HG03575 (cell line): ENCODE measurements at regions not wholly inside any gene's neighbourhood (a gene's known extent, or its start where the extent isn't known, plus 50 kb on each side); places are given as distances from the start of the nearest gene placed in this dataset.

Experiments used
- ATAC-seq: cut with Tn5 transposase; IDR thresholded peaks from one replicate; pipeline ENCODE4 v1.9.1; 2021; ENCODE audit not compliant: unreplicated experiment, insufficient number of reproducible peaks, low FRiP score; ENCODE audit errors: extremely low read depth

DNA sequence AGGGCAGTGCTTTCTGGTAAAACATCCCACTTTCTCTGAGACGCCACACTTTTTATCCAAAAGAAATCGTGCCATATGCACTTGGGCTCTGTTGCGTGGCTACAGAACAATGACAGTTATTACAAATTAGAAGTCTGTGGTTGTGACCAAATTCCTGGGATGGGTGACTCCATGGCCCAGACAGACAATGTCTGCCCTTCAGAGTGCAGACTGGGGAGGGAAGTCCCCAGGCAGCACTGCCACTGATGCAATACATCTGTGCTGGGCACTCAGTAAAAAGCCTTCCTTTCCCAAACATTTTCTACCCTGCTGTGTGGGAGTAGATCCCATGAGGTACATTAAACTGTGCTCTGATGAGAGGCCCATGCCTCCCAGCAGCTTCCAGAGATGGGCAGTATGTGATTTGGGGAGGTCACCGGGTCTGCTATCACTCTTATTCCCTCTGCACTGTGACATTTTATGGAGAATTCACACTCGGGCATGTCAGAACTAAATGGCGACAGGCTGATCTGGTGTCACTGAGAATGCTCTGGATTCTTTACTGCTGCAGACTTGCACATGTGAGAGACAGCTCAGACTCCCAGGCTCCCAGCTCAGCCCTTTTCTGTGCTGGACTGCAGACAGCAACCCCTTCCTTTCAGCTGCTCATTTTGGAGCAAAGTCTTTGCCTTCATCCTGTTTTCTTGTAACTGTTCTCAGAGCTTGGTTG is 243.5 kb upstream of the ZNF32 start:
- ATAC-seq = no peak

DNA sequence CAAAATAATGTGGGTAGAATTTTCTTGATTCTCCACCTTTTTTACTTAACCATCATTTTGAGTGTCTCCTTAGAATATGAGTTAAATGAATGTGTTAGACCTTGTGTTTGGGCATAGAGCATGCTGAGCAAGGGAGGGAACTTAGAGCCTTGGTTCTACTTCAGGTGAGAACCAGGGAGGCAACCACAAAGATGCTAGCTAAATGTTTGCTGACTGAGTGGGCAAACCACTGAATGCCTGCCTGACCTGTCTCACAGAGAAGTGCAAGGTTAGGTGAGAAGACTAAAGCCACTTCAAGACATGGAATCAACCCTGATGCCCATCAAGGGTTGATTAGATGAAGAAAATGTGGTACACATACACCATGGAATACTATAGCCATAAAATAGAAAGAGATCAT is 242.6 kb upstream of the ZNF32 start:
- no peak for ATAC-seq

DNA sequence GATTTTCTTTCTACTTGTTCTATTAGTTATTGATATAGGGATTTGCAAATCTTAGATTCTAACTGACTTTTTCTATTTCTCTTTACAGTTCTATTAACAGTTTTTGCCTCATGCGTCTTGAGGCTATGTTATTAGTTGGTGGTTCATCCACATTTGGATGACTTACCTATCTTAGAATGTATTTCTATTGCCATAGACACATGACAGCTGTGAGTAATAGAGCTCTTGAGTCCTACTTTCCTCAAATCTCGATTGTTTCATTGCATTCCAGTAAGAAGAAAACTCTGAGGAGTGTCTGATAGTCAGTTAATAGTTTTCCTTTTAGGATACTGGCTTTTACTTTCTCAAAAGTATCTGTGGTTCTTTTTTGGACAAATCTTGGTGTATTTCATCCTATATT is 241.4 kb upstream of the ZNF32 start:
- ATAC-seq = no peak

DNA sequence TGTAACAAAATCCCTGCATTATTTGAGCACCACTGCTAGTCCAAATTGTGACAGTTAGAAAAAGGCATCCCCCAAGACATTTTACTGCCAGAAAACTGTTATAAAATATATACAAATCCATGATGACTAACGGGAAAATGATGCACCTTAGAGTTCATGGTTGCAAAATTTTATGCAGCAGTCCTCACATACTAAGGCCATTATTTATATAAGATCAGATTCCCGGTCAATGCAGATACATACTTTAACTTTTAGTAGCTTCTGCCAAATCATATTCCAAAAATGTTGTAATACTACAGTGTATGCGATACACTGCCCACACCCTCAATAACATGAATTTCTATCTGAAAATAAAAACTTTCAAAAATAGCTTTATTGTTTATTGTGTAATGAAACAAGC is 239.9 kb upstream of the ZNF32 start:
- ATAC-seq = no peak

DNA sequence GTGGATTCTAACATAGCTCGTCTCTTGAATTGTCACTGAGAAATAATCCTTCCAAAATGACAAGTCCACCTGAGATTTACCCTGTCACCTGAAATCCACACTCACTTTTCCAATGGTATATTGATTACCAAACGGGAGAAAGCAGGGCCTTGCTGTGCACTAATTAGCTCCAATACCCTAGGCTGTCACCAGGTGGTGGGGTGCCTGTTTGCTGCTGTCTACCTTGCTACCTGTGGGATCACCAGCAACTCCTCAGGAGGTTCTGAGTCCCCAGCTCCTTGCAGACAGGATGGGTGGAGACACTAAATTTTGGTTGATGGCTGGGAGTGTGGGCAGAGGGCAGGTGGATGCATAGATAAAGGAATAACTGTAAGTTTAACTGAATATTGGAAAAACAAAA is 237.2 kb upstream of the ZNF32 start:
- ATAC-seq = no peak

DNA sequence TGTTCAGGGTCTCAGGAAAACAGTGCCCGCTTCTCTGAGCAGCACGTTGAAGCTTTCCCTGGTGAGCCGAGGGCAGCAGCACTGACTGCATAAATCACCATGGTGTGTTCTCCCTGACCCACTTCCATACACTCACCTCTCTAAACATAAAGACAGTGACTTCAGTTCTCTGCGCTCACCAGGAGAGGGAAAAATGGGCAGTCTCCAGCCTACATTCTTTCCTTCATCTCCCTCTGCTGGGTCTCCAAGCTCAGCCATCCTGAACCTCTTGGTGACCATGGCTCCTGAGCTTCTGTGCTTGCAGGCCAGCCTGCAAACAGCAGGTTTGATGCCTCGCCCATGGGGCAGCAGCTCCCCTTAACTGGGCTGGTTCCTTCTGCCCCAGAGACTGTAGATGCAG is 236.6 kb upstream of the ZNF32 start:
- ATAC-seq = no peak

DNA sequence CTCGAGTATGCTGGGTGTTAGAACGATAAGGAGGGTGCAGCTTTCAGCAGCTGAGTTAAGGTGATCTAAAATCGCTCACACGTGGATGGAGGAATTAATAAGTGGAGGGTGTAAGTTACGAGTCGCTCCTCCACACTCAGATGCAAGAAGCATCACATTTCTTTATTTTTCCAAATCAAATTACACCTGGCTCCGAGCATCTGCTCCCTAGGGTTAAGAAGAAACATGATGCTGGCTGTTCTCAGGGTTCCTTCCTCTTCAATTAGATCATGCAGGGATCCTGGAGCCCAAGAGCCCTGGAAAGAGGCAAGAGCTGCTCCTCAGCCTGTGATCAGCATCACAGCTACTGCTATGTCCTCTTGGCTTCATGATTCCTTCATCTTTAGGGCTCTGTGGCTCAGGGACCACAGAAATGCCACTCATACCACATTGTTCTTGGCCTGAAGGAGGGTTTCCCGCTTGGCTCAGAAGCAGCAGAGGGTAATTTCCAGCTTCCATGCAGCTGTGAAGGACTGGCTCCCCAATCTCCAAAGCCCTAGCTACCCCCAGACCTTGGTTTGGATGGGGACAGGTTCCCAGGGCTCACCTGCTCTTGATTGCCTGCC is 235.9 kb upstream of the ZNF32 start:
- ATAC-seq = no peak

DNA sequence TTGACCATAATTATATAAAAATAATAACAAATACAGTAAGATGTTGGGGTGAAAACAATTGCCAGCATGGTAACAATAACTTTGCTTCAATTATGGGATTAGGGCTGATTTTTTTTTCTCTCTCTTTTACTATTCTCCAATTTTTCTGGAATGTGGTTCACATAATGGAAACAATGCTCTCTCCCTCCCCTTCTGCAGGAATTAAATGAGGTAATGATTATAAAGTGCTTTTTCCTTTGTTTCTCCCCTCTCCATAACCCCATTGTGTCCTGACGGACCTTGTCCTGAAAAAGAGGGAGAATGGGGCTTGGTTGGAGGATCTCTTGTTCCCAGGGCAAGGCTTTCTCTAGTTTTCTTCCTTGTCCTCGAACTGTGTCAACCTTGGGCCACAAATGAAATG is 234.0 kb upstream of the ZNF32 start:
- ATAC-seq = no peak

DNA sequence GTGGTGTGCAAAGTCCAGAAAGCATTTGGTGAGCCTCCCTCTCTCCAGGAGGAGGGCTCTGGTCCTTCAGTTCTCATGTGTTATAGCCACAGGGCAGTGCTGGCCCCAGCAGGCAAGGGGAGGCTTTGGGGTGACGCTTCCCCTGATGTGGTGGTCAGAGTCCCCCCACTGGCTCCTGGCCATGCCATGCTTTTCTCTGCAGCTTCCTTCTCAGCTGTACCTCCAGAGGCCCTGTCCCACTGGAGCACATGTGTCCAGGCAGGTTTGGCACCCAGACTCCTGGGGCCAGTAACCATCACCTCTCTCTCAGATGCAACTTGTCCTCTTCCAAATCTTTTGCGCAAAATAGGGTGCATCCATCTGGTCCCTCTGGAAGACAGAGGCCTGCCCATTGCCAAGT is 233.0 kb upstream of the ZNF32 start:
- ATAC-seq = no peak

DNA sequence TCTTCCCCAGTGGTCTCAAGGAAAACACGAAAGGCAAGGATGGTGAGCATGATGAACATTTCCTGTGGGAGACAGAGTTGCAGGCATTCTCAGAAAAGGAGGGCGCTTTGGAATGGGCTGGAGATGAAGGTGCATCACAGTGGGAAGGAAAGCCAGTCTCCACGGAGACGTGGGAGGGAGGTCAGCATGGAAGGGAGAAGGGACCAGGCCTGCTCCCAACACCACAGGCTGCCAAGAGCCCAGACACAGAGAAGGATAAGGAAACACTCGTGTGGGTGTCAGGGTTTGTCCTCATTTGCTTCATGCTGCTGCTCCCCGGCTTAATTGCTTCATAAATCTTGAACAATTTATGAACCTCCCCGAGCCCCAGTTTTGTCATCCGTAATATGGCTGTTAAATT is 231.5 kb upstream of the ZNF32 start:
- no peak for ATAC-seq

DNA sequence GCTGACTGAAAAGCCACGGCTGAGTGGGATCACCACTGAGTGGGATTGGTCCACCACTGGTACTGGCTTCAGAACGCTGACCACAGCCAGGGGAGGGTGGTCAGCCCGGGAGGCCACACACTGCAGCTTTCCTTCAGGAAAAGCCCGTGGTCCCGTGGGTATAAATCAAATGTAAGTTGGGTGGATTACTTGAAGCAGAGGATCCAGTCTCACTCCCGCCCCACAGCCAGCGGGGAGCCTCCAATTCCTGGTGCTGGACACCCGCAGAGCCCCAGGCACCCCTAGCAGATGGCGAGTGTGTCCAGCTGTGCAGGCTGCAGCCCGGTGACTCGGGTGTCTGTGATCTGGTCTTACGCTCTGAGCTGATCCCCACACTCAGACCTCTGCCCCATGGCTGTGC is 231.1 kb upstream of the ZNF32 start:
- no peak for ATAC-seq

DNA sequence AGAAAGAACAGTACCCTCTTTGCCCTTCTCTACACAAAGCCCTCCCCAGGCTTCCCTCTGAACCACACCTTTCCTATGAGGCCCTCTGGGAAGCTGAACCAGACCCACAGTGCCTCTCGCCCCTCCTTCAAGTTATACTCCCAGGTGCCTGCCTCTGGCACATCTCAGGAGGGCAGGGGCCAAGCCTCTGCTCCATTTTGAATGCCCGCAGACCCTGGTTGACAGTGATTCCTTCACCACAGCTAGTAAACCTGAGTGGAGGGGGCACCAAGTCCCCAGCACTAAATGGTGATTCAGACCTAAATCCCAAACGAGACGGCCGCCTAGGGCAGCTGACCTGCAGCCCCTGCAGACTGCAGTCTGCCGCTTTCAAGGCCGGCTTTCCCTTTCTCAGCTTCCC is 230.5 kb upstream of the ZNF32 start:
- no peak for ATAC-seq

DNA sequence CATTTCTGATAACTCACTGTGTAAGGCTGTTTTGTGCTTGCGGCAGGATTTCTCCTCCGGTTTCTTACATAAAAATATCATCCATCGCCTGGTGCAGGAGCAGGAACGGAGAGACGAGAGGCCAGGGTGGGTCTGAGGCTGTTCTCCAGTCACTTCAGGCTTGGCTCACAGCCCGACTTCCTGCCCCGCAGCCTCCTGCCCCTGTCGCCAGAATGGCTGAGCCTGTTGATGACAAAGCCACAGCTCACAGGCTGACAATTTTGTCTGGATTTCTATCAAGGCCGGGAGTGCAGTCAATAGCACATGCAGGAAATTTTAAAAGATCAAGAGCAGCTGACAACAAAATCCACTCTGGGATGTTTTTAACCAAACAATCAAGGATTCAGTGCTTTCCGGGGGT is 229.7 kb upstream of the ZNF32 start:
- ATAC-seq = no peak

DNA sequence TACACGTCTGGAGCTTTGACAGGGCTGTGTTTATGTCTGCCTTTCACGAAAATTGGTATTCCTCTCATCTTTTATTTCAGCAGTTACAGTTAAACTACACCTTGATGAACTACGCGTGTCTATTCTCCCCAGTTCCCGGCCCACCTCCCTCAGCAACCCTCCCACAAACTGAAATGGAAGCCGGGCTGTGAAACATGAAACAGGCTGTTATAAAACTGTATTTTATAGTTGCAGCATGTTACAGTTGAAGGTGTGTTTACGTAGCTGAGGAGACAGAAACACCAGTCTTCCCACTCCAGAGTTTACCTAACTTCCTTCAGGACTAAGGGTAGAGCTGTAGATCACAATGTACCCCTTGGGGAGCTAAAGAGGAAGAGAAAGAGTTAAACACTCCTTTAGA is 228.3 kb upstream of the ZNF32 start:
- ATAC-seq = no peak

DNA sequence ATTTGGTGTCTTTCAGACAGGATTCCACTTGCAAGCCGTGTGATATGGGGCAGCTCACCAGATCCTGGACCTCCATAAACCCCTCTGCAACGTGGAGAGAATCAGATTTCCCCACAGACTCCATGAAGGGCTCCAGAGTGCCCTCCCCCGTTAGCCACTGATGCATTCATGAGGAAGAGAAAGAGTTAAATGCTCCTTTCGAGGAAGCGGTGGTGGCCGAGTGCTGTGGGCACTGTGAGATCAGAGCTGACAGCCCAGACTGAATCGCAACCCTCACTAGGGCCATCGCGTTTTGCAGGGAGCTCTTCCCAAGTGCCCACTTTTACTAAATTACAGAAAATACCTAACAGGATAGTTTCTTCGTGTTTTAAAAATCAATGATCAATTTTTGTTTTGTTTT is 226.3 kb upstream of the ZNF32 start:
- ATAC-seq = no peak

DNA sequence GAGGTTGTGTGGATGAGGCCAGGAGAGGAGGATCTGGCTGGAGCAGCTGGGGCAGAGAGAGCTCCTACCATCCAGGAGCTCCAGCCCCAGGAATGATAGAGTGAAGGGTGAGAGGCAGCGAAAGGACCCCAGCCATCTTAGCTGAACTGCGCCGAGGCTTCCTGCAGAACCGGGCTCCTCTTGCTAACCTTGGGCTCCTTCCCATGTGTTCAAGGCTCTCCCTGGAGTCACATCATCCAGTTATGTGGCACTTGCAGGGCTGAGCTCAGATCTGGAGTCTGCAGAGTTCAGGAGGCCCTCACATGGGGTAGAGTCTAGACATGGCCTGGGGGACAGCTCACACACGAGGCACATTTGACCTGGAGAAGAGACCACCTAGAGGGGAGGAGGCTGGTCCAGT is 225.0 kb upstream of the ZNF32 start:
- no peak for ATAC-seq

DNA sequence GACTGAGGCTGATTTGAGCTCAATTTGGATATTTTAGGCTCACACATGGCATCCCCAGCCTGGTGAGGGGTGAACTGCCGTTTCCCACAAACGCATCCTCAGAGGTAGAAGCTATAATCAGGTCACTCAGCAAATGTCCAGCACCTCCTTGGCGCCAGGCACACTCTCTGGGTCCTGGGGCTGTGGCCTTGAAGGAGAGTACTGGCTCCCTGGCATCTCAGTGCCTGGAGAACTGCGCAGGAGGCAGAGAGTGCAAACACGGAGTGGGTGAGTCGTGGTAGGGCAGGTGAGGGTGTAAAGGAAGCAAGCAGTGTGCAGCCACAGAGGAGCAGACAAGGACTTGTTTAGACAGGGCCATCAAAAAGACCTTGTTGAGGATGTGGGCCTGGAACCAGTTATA is 224.0 kb upstream of the ZNF32 start:
- ATAC-seq = no peak

DNA sequence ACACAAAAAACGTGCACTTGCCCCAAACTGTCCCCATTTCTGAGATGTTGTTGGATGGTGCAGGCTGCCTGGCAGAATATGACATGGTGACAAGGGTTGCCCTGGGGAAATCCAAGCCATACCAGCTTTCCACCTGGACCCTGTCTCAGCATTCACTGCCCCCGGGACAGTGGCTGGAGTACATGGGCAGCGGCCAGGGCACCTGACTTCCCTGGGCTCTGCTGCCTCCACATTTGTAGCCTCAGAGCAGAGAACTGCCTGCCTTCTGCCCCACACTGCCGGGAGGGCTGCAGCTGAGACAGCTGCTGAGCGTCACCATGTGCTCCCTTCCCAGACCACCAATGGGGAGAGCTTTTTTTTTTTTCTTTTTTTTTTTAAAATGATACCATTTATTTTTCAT is 222.9 kb upstream of the ZNF32 start:
- no peak for ATAC-seq

DNA sequence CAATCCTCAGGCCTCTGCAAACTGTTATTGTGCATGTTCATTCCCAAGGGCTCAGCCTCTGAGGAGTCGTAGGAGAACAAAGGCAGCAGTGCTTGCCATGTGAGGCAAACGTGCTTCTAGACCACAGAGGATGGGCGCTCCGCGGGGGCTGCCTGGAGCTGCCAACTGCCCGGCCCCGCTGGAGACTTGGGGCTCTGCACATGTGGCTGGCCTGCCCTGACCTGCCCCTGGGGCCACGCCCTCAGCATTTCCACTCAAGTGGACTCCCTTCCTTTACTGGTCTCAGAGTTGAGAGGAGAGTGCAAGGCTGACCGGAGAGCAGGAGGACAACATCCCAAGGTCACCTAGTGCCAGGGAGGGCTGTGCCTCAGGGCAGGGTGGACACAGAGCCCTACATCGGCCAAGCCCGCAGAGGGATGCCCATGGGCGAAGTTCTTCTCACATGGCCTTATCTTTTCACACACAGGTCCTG is 222.3 kb upstream of the ZNF32 start:
- ATAC-seq = no peak

DNA sequence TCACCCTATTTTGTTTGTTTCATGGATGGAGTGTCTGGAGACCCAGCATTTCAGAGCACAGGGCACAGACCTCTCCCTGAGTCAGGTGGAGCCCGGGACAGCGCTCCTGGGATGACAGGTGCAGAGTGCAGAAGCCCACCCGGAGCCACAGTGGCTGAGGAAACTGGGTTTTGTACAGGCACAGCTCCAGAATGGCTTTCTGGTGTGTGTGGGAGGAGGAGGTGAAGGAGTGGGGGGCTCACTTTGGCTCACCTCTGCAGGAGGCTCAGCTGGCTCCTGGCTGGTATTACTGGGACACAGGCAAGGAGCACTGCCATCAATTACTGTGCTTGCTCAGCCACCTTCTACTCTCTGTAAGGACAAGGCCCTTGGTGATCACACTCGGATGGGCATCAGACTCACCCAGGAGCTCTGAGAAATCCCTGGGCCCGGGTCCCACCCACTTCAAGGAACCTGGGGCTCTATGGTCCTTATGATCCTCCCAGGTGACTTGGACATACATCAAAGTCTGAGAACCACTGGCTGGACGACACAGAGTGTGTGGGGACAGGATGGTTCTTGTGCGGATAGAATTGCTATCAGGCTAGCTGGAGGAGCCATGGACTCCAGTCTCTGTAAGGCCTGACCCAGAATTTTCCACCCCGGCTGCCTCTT is 221.1 kb upstream of the ZNF32 start:
- ATAC-seq = no peak

DNA sequence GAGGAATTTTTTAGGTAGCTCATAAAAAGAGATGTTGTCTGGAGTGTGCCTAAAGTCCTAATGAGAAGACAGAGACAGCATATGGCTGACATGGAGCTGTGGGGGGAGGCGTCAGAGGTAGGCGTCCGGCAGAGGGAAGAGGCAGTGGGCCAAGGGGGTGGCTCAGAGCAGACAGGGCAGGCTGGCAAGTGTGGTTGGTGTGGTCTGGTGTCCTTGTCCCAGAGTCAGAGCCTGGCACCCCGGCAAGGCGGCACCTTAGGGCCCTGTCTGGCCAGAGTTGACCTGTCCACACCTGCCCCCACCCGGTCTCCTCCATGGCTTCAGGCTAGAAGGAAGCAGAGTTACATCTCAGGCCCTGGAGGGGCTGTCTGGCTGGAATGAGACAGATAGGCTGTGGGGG is 220.3 kb upstream of the ZNF32 start:
- no peak for ATAC-seq
